Mononuclear cell (primary cell): ENCODE measurements at regions not wholly inside any gene's neighbourhood (a gene's known extent, or its start where the extent isn't known, plus 50 kb on each side); places are given as distances from the start of the nearest gene placed in this dataset.

Experiments used
- H3K27me3 ChIP-seq: 2 replicates; pipeline ENCODE4 v1.6.0; 2011; ENCODE audit warnings: low read length, control low read depth; ENCODE audit not compliant: insufficient read depth
- H3K4me1 ChIP-seq: 2 replicates; pipeline ENCODE4 v1.5.1; 2011; ENCODE audit warnings: mild to moderate bottlenecking, low read length, control low read depth; ENCODE audit not compliant: insufficient read depth
- H3K4me3 ChIP-seq: 2 replicates; pipeline ENCODE4 v1.5.1; 2011; ENCODE audit warnings: mild to moderate bottlenecking, low read length, moderate library complexity
- H3K9me3 ChIP-seq: 2 replicates; pipeline ENCODE4 v1.5.1; 2011; ENCODE audit warnings: low read depth, mild to moderate bottlenecking, control low read depth, low read length

DNA sequence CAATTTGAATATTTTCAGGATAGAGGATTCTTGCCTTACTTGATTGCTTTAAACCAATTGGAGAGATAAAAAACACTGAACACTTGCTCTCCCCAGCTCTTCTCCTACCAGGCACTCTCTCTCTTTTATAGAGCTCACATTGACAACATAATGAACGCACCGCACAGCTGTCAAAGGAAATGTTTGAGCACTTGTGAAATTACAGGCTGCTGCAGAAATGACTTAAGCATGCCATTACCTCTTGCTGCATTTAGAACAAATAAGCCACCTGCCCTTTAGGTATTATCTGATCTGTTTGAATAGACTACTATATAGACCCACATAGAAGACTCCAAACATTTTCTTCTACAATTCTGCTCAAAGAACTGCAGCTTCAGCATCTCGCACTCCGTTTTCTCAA, 227.7 kb downstream of the C4orf33 start:
- no peak overlapping the region for H3K4me3 ChIP-seq
- H3K9me3 ChIP-seq: no peaks in the 10 kb centered on the region

DNA sequence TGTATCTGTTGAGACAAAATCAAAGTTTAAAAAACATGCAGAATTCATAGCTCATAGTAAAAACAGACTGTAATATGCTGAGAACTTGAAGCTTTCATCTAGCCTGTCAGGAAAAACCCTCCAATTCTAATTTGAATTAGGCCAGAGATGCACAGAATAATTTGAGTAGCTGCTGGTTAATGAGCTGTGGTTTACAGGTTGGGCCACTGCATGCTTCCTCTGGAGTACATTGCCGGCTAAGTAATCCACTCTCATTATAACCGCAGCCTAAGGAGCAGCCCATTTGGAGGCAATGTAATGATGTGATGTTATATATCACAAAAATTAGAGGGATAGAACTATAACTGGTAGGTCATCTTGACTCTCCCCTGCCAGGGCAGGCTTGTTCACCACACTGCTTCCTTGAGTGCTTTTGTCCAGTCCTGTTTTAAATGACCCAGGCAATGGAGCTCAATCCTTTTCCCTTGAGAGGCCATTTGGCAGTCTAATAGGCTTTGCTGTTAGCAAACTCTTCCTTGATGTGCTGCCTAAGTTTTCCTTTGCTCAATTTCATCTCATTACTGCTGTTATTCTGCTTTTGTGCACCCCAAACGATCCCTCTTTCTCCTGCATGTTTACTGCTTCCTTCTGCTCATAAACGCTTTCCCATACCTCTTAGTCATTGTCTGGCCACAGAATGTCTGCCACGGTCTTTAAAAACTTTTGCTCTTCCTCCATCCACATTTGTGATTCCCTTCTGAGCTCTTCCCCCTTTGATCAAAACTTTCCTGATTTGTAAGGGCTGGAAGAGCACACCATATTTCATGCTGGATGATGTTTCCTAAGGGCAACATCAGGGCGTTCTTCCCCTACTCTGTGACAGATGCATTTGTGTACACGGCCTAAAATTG, 230.9 kb downstream of the C4orf33 start:
- Histone ChIP-seq H3K4me3 (no peak overlapping the region), H3K4me1 (peaks cover 38% of the 10 kb centered on the region), H3K27me3 (no peaks in the 10 kb centered on the region), H3K9me3 (no peaks in the 10 kb centered on the region)

More for the DNA sequence above, 227.7 kb downstream of the C4orf33 start:
- H3K4me1 ChIP-seq: peaks cover 36% of the 10 kb centered on the region
- no peaks in the 10 kb centered on the region for H3K27me3 ChIP-seq

DNA sequence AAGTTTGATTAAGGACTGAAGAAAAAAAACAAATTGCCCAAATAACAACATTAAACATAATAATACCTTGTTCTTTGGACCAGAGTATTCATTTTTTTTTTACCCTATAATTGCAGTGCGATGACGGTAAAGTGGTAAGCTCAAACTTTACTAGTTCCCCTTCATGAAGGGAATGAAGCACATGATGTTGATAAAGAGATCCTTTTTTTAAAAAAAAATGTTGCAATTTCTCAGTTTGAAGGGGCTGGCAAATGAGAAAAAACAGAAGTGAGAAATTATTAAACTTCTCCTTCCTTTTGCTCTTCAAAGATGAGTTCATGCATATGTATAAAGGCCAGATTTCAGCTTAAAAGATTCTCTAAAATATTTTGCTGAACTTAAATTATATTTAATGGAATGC, 231.7 kb downstream of the C4orf33 start:
- peaks cover 38% of the 10 kb centered on the region for H3K4me1 ChIP-seq
- no peaks in the 10 kb centered on the region for H3K27me3 ChIP-seq
- no peak overlapping the region for H3K4me3 ChIP-seq
- H3K9me3 ChIP-seq: no peaks in the 10 kb centered on the region

DNA sequence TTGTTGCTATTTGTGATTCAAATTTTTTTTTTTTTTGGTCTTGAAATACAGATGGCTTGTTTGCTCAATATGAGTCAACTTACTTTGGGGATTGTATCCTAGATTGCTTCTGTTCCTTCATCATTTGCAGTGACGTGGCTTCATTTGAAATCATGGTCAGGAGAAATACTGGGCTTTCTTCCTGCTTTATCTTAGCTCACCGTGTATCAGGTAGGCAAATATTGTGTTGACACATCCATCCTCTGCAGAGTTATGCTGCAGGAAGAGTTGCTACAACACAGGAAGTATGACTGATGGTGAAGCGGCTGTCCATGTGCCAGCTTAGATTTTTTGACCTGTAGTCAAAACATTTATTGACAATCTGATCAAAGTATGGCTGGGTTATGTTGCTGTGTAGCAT, 232.2 kb downstream of the C4orf33 start:
- Histone ChIP-seq H3K4me3 (no peak overlapping the region), H3K4me1 (peaks cover 38% of the 10 kb centered on the region), H3K9me3 (no peaks in the 10 kb centered on the region), H3K27me3 (no peaks in the 10 kb centered on the region)

DNA sequence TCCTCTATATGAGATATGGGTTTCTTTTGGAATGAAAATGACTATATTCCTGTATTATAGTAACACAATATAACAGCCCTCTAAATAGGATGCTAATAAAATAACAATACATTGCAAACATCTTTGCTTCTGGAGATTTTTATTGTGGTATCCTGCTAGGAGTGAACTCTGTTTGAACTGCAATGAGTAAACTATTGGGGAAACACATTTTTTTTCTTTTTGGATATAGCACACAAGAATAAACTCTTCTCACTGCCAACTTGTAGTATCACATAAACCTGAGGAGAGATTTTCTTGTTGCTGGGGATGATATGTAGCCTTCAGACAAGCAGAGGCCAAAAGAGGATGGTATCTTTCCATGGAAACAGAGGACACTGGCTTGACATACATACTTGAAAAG, 238.2 kb downstream of the C4orf33 start:
- H3K27me3 ChIP-seq: no peaks in the 10 kb centered on the region
- H3K4me1 ChIP-seq: no peaks in the 10 kb centered on the region
- H3K9me3 ChIP-seq: no peaks in the 10 kb centered on the region
- H3K4me3 ChIP-seq: no peak overlapping the region

DNA sequence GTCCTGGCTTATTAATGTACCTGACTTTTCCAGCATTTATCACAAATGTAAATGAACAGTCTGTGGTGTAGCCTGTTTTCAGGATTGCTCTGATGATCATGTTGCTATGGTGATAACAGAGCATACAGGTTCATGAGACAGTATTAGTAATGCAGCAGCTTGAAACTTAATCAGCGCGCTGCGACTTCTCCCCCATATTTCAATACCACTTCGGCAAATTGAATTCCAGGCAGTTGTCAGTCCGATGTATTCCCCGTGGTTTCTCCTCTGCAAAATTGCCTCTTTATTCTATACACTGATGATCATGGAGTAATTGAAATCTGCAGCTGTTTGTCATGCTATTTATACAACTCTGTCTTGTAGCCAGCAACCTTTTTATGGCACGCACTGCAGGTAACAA, 239.3 kb downstream of the C4orf33 start:
- Histone ChIP-seq H3K4me1 (no peaks in the 10 kb centered on the region), H3K9me3 (no peaks in the 10 kb centered on the region), H3K27me3 (no peaks in the 10 kb centered on the region), H3K4me3 (no peak overlapping the region)

DNA sequence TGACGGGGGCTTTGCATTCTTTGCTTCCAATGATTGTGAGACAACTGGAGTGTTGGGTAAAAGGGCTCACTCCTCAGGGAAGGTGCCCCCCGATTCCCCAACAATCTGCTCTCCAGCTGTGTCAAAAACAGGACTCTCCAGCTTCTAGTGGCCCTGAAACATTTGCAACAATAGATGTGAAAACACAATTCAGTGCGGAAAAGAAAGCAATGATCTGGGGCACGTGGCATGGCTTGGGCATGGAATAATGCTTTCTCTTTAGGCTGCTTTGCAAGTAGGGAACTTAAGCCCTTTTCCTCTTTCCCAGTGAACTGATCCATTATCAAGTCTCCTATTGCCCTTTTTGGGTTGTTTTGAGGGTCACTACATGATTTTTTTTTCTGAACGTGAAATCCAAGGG, 239.9 kb downstream of the C4orf33 start:
- no peaks in the 10 kb centered on the region for H3K4me1 ChIP-seq
- no peak overlapping the region for H3K4me3 ChIP-seq
- H3K9me3 ChIP-seq: no peaks in the 10 kb centered on the region
- H3K27me3 ChIP-seq: no peaks in the 10 kb centered on the region

DNA sequence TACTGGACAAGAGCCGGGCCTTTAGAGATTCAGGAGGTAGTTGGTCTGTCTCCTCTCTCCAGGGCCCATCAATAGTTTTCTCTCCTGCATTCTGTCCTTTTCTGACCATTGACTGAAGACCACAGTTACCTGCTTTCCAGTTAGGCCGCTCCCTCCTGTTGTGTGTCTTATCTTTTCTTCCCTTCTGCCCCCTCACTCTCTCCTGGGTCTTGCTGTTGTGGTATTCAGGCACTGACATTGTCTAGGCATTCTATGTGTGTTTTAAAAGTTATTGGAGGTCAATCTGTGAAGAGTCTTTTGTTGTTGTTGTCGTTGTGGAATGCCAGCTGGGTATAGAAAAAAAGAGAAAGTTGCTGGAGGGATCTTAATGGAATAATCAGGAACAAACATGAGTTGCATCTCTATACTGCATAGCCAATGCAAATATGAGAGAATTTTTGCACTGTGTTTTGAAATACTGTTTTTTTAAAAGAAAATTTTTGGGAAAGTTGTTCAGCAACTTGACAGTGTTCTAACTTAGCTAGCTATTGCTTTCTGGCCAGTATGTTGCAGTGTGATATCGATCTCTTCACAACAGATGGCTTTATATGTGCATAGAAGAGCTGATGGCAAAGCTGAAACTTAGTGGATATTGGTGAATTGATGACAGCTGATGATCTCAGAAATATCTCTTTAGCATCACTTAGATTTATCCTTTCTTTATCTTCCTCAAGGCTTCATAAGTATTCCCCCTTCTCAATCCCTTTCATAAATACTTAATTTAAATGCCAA, 240.7 kb downstream of the C4orf33 start:
- Histone ChIP-seq H3K27me3 (no peaks in the 10 kb centered on the region), H3K4me1 (no peaks in the 10 kb centered on the region), H3K4me3 (no peak overlapping the region)

DNA sequence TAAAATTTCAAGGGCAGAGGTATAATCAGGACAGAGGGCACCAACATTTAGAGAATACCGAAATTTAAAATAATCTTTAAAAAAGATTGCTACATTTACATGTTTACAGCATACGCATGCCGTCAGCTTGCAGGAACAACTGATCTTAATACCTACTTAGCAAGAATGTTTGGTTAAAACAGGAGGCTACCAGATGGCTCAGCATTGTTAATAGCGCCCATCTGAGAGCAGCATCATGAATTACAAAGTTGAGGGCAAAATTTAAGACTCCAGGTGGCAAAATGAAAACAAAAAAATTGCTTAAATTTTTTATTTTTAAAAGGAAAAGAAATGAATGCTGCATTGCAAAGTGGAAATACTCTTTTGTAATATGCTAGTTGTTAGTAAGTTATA, 241.3 kb downstream of the C4orf33 start:
- Histone ChIP-seq H3K4me3 (no peak overlapping the region), H3K4me1 (peaks cover 3% of the 10 kb centered on the region), H3K27me3 (no peaks in the 10 kb centered on the region), H3K9me3 (no peaks in the 10 kb centered on the region)

More for the DNA sequence above, 240.7 kb downstream of the C4orf33 start:
- H3K9me3 ChIP-seq: no peaks in the 10 kb centered on the region

DNA sequence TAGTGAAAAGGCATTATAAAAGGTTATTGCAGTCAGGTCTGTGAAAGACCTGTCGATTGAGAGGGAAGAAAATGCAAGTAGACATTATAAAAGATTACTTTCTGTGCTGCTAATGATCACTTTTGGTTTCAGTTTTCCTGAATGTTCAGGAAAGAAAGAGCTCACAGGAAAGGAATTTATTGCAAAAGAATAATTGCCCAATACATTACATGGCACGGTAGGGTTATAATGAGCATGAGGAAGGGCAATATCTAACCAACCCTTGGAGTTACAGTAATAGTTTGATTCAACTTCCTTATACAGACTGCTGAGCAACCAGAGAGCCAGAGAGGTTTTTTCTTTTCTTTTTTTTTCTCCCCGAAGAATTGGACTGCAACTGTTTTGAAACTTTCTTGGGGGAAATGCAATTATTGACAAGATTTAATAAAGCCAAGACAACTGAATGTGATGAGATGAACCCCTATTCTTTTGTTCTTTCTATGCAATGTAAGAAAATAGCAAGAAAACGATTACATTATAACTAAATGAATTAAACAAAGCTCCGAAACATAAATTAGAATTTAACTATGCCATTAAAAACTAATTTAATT, 247.0 kb downstream of the C4orf33 start:
- H3K27me3 ChIP-seq: no peaks in the 10 kb centered on the region
- no peaks in the 10 kb centered on the region for H3K9me3 ChIP-seq
- peaks cover 25% of the 10 kb centered on the region for H3K4me1 ChIP-seq
- no peak overlapping the region for H3K4me3 ChIP-seq

DNA sequence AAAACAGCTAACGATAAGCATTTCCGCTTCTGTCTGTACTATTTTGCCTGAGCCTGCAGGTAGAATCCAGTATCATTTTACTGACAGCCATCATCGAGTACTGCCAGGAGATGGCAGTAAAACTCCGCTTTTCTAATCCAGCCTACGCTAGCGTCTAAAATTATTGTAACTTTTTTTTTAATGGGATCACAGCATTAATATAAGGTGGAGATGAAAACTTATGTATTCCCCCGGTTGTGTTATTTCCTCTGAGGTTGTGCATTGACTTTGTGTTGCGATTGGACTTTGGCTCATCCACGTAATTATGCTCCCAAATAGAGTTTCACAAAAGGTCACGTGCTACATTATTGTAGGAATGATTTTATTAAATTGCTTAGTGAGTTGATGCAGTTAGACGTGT, 248.1 kb downstream of the C4orf33 start:
- no peaks in the 10 kb centered on the region for H3K9me3 ChIP-seq
- no peaks in the 10 kb centered on the region for H3K27me3 ChIP-seq
- peaks cover 25% of the 10 kb centered on the region for H3K4me1 ChIP-seq
- H3K4me3 ChIP-seq: no peak overlapping the region

DNA sequence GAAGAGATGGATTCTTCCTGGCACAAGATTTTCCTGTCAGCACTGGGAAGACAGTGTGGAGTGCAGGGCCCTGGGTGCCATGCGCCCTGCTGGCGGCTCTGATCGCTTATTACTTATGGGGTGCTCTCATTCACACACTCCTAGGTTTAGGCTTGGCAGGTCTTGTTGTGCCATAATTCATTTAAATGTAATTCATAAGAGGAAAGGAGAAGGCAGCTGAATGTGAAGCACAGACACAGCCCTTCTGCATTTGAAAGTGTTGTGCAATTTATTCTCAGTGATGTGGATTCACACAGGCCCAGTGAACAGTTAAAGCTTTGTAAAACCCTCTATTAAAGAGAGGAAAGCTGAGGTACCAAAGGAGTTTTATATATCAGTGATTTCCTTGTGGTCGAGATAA, 249.7 kb downstream of the C4orf33 start:
- no peak overlapping the region for H3K4me3 ChIP-seq
- H3K4me1 ChIP-seq: peaks cover 25% of the 10 kb centered on the region
- no peaks in the 10 kb centered on the region for H3K9me3 ChIP-seq
- no peaks in the 10 kb centered on the region for H3K27me3 ChIP-seq

DNA sequence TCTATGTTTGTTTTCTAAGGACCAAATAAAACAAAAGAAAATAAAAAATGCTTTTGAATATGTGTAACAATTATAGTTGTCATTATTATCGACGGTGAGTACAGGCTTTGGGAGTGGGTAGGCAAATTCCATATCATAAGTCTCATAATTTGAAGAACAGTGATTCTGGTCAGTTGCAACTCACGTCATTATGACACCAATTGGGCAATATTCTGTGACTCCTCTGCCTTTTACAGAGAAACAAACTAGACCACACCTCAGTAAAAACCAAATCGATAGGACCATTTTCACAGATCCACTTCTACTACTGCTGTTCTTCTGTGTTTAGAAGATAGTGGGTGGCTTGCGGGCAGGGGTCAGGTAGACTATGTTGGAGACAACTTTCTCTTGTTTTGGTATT, 250.1 kb downstream of the C4orf33 start:
- Histone ChIP-seq H3K4me3 (no peak overlapping the region), H3K4me1 (peaks cover 25% of the 10 kb centered on the region), H3K27me3 (no peaks in the 10 kb centered on the region), H3K9me3 (no peaks in the 10 kb centered on the region)

DNA sequence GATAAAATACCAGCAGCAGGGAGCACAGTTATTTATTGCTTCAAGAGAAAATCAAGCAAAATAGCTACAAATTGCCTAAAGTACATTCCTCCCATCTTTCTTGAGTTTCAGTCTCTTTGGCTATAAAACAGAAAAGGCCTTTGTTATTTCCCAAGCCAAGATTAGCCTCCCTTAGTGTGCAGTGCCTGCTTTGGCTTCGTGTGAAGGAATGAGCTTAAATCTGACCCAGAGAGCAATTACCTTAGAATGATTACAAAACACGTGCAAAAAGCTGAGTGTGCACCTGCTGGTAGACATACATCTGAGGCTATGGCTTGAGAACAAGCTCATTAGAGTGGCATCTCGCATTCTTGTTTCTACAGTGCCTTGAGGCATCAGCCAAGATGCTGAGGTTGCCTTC, 250.8 kb downstream of the C4orf33 start:
- Histone ChIP-seq H3K4me1 (peaks cover 25% of the 10 kb centered on the region), H3K9me3 (no peaks in the 10 kb centered on the region), H3K27me3 (no peaks in the 10 kb centered on the region), H3K4me3 (no peak overlapping the region)
